Mesendoderm (in vitro differentiated cells): ENCODE measurements at regions not wholly inside any gene's neighbourhood (a gene's known extent, or its start where the extent isn't known, plus 50 kb on each side); places are given as distances from the start of the nearest gene placed in this dataset.

Experiments
- DNase-seq: peaks from one replicate; pipeline ENCODE4 v3.0.0; 2013
- H2AK5ac ChIP-seq: 2 replicates; pipeline ENCODE4 v1.6.1; 2013; ENCODE audit warnings: low read length, inconsistent platforms
- H2BK120ac ChIP-seq: 2 replicates; pipeline ENCODE4 v1.6.1; 2013; ENCODE audit warnings: low read depth, mild to moderate bottlenecking, low read length, moderate library complexity, mixed read lengths
- H2BK15ac ChIP-seq: replicated peaks from 2 replicates; pipeline ENCODE4 v1.6.1; 2013; ENCODE audit warnings: low read depth, mild to moderate bottlenecking, moderate library complexity
- H2BK5ac ChIP-seq: 2 replicates; pipeline ENCODE4 v1.6.1; 2013; ENCODE audit warnings: low read length, inconsistent platforms
- H3K18ac ChIP-seq: 2 replicates; pipeline ENCODE4 v1.6.1; 2013; ENCODE audit warnings: mild to moderate bottlenecking, low read length, mixed read lengths
- H3K23ac ChIP-seq: one replicate; pipeline ENCODE4 v1.6.1; 2013; ENCODE audit warnings: low read length
- H3K27ac ChIP-seq: 2 replicates; pipeline ENCODE4 v1.5.1; 2013; ENCODE audit warnings: low read depth, mild to moderate bottlenecking, inconsistent platforms, low read length, moderate library complexity
- H3K27me3 ChIP-seq: 2 replicates; pipeline ENCODE4 v1.6.1; 2013; ENCODE audit warnings: low read length, control low read depth, mild to moderate bottlenecking, inconsistent platforms; ENCODE audit not compliant: insufficient read depth, poor library complexity
- H3K36me3 ChIP-seq: 2 replicates; pipeline ENCODE4 v1.6.1; 2013; ENCODE audit warnings: low read length, inconsistent platforms; ENCODE audit not compliant: control insufficient read depth, insufficient read depth
- H3K4ac ChIP-seq: one replicate; pipeline ENCODE4 v1.6.1; 2013; ENCODE audit warnings: low read depth, mild to moderate bottlenecking, low read length, moderate library complexity
- H3K4me1 ChIP-seq: 2 replicates; pipeline ENCODE4 v1.6.1; 2013; ENCODE audit warnings: low read depth, low read length, inconsistent platforms; ENCODE audit not compliant: control insufficient read depth
- H3K4me2 ChIP-seq: 2 replicates; pipeline ENCODE4 v1.6.1; 2013; ENCODE audit warnings: low read length
- H3K4me3 ChIP-seq: 2 replicates; pipeline ENCODE4 v1.5.1; 2013; ENCODE audit warnings: mild to moderate bottlenecking, low read length
- H3K56ac ChIP-seq: one replicate; pipeline ENCODE4 v1.6.1; 2013; ENCODE audit warnings: low read length
- H3K79me1 ChIP-seq: 2 replicates; pipeline ENCODE4 v1.6.1; 2013; ENCODE audit warnings: low read length, inconsistent platforms
- H3K79me2 ChIP-seq: 2 replicates; pipeline ENCODE4 v1.6.1; 2013; ENCODE audit warnings: mild to moderate bottlenecking, low read length; ENCODE audit not compliant: control insufficient read depth, insufficient read depth
- H3K9ac ChIP-seq: 2 replicates; pipeline ENCODE4 v1.6.1; 2013; ENCODE audit warnings: low read length, inconsistent platforms
- H4K5ac ChIP-seq: one replicate; pipeline ENCODE4 v1.6.1; 2013; ENCODE audit warnings: low read length
- H4K8ac ChIP-seq: one replicate; pipeline ENCODE4 v1.6.1; 2013; ENCODE audit warnings: low read depth, mild to moderate bottlenecking, control low read depth, low read length, moderate library complexity
- WGBS: extraction: QIAGEN DNeasy Blood & Tissue Kit; methylation state at CpG from one replicate; pipeline ENCODE4 v1.1.7; 2013; ENCODE audit warnings: low lambda C conversion rate, missing lambda C conversion rate; ENCODE audit not compliant: insufficient coverage; ENCODE audit errors: extremely low coverage; 5-methylcytosine and 5-hydroxymethylcytosine counted together

- Histone ChIP-seq H4K8ac (no peak overlapping the region), H2BK15ac (no peak overlapping the region), H3K4ac (no peak overlapping the region), H3K23ac (no peak overlapping the region), H3K79me1 (no peaks in the 10 kb centered on the region), H3K36me3 (no peaks in the 10 kb centered on the region), H4K5ac (no peak overlapping the region), H3K27ac (no peak overlapping the region), H3K4me1 (no peaks in the 10 kb centered on the region), H3K4me3 (no peak overlapping the region), H3K18ac (no peak overlapping the region), H3K4me2 (no peak overlapping the region), H2AK5ac (no peak overlapping the region), H2BK120ac (no peak overlapping the region), H2BK5ac (no peak overlapping the region), H3K27me3 (no peaks in the 10 kb centered on the region), H3K79me2 (no peaks in the 10 kb centered on the region), H3K56ac (no peak overlapping the region), H3K9ac (no peak overlapping the region)
- DNase-seq: no peak
- WGBS: no CpG with 5 or more reads among the region's 6 CpGs
Observed at GRCh38 chr2:7967707-7968405, 714.0 kb upstream of the ID2 start.

- no peak for DNase-seq
- Histone ChIP-seq H3K18ac (no peak overlapping the region), H3K4me3 (no peak overlapping the region), H3K4me1 (no peaks in the 10 kb centered on the region), H2BK15ac (no peak overlapping the region), H4K5ac (no peak overlapping the region), H3K56ac (no peak overlapping the region), H3K79me2 (no peaks in the 10 kb centered on the region), H3K23ac (no peak overlapping the region), H3K4me2 (no peak overlapping the region), H2AK5ac (no peak overlapping the region), H3K27me3 (no peaks in the 10 kb centered on the region), H3K79me1 (no peaks in the 10 kb centered on the region), H3K27ac (no peak overlapping the region), H2BK120ac (no peak overlapping the region), H3K4ac (no peak overlapping the region), H2BK5ac (no peak overlapping the region), H3K9ac (no peak overlapping the region), H4K8ac (no peak overlapping the region), H3K36me3 (no peaks in the 10 kb centered on the region)
- no CpG with 5 or more reads among the region's 10 CpGs for WGBS
Observed at GRCh38 chr2:7969756-7970515, 711.9 kb upstream of the ID2 start.

GRCh38 chr2:7971248-7971647, 710.6 kb upstream of the ID2 start:
- no peak overlapping the region for H4K8ac ChIP-seq
- WGBS: no CpG with 5 or more reads among the region's 2 CpGs
- H3K4me1 ChIP-seq: no peaks in the 10 kb centered on the region
- no peak overlapping the region for H3K4ac ChIP-seq
- H3K4me3 ChIP-seq: no peak overlapping the region
- no peak overlapping the region for H2BK120ac ChIP-seq
- H3K36me3 ChIP-seq: no peaks in the 10 kb centered on the region
- H3K56ac ChIP-seq: no peak overlapping the region
- H2BK15ac ChIP-seq: no peak overlapping the region
- no peaks in the 10 kb centered on the region for H3K27me3 ChIP-seq
- H3K79me2 ChIP-seq: no peaks in the 10 kb centered on the region
- no peak overlapping the region for H3K18ac ChIP-seq
- no peak overlapping the region for H3K9ac ChIP-seq
- no peak overlapping the region for H2BK5ac ChIP-seq
- no peak overlapping the region for H3K4me2 ChIP-seq
- H4K5ac ChIP-seq: no peak overlapping the region
- H2AK5ac ChIP-seq: no peak overlapping the region
- no peak overlapping the region for H3K27ac ChIP-seq
- no peaks in the 10 kb centered on the region for H3K79me1 ChIP-seq
- no peak overlapping the region for H3K23ac ChIP-seq
- DNase-seq: no peak

DNA sequence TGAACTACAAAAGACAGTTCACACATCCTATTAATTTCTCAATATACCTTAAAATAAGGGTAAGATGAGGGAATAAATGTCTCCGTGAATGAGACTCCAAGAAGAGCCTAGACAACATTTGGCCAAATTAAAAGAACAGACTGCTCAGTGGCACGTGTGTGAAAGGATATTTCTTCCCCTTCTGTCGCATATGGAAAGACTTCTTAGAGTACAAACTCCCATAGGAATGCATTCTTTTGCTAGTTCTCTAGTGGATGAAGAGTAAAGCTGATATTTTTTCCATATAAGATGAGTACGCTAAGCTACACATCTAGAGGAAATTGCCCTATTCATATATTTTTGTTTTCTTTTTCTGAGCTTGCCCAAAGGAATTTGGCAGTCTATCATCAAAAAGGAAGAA, 710.0 kb upstream of the ID2 start:
- H3K27me3 ChIP-seq: no peaks in the 10 kb centered on the region
- no peak for DNase-seq
- no peak overlapping the region for H3K27ac ChIP-seq
- no peaks in the 10 kb centered on the region for H3K36me3 ChIP-seq
- no peak overlapping the region for H3K4me2 ChIP-seq
- no peak overlapping the region for H2BK15ac ChIP-seq
- no peak overlapping the region for H2AK5ac ChIP-seq
- H3K4ac ChIP-seq: no peak overlapping the region
- no peak overlapping the region for H4K5ac ChIP-seq
- H3K56ac ChIP-seq: no peak overlapping the region
- no peak overlapping the region for H3K4me3 ChIP-seq
- H3K79me2 ChIP-seq: no peaks in the 10 kb centered on the region
- no peak overlapping the region for H4K8ac ChIP-seq
- H3K4me1 ChIP-seq: no peaks in the 10 kb centered on the region
- H3K23ac ChIP-seq: no peak overlapping the region
- H2BK120ac ChIP-seq: no peak overlapping the region
- no peak overlapping the region for H3K9ac ChIP-seq
- no peaks in the 10 kb centered on the region for H3K79me1 ChIP-seq
- no CpG with 5 or more reads among the region's 4 CpGs for WGBS
- no peak overlapping the region for H3K18ac ChIP-seq
- no peak overlapping the region for H2BK5ac ChIP-seq

- Histone ChIP-seq H3K4me2 (no peak overlapping the region), H2BK15ac (no peak overlapping the region), H2BK120ac (no peak overlapping the region), H3K4ac (no peak overlapping the region), H3K56ac (no peak overlapping the region), H3K79me1 (no peaks in the 10 kb centered on the region), H3K79me2 (no peaks in the 10 kb centered on the region), H3K4me3 (no peak overlapping the region), H3K4me1 (no peaks in the 10 kb centered on the region), H3K36me3 (no peaks in the 10 kb centered on the region), H4K8ac (no peak overlapping the region), H3K27me3 (no peaks in the 10 kb centered on the region), H2BK5ac (no peak overlapping the region), H3K18ac (no peak overlapping the region), H3K27ac (no peak overlapping the region), H3K9ac (no peak overlapping the region), H2AK5ac (no peak overlapping the region), H4K5ac (no peak overlapping the region), H3K23ac (no peak overlapping the region)
- WGBS: no CpG with 5 or more reads among the region's 7 CpGs
- no peak for DNase-seq
Observed at GRCh38 chr2:7972670-7973069, 709.2 kb upstream of the ID2 start.
